Calu3 (cell line): ENCODE measurements at regions not wholly inside any gene's neighbourhood (a gene's known extent, or its start where the extent isn't known, plus 50 kb on each side); places are given as distances from the start of the nearest gene placed in this dataset.
"Not testable (repeated sequence)": the region's sequence is repeated elsewhere in the genome, so short reads cannot be mapped to it uniquely, and the experiment has no call there.

Source experiments
- BruUV-seq: library from RNA; stranded (reverse); fragments of 400-500 nt; replicated peaks from 2 replicates; lab custom pipeline; 2021; lab: Mats Ljungman, UMichigan
- CTCF ChIA-PET: fragments of 300-600 bp; sonication (Branson Sonifier 250); formaldehyde crosslinking; loops from one replicate; lab custom pipeline; 2022; ENCODE audit warnings: antibody characterized with exemption; lab: Charles Lee
- DNase-seq: peaks from one replicate; pipeline ENCODE4 v3.0.0; 2022
- H3K27ac Mint-ChIP-seq: one replicate; pipeline ENCODE4 v1.8.0; 2022; ENCODE audit warnings: mixed read lengths; ENCODE audit not compliant: unreplicated experiment
- H3K27me3 Mint-ChIP-seq: one replicate; pipeline ENCODE4 v1.8.0; 2022; ENCODE audit warnings: mixed read lengths; ENCODE audit not compliant: unreplicated experiment
- H3K36me3 Mint-ChIP-seq: one replicate; pipeline ENCODE4 v1.8.0; 2022; ENCODE audit warnings: mild to moderate bottlenecking, moderate library complexity, mixed read lengths; ENCODE audit not compliant: insufficient read depth, unreplicated experiment
- H3K4me1 Mint-ChIP-seq: one replicate; pipeline ENCODE4 v1.8.0; 2022; ENCODE audit warnings: mild to moderate bottlenecking, low read depth, mixed read lengths; ENCODE audit not compliant: unreplicated experiment
- H3K4me3 Mint-ChIP-seq: one replicate; pipeline ENCODE4 v1.8.0; 2022; ENCODE audit warnings: mild to moderate bottlenecking, low read depth, moderate library complexity, mixed read lengths; ENCODE audit not compliant: unreplicated experiment
- H3K9me3 Mint-ChIP-seq: one replicate; pipeline ENCODE4 v1.8.0; 2022; ENCODE audit warnings: low read depth, mixed read lengths; ENCODE audit not compliant: unreplicated experiment
- intact Hi-C: fragments of 100-400 bp; cut with micrococcal nuclease; formaldehyde crosslinking; loops from one replicate; pipeline ENCODE4 v1.10.0; 2022; ENCODE audit not compliant: unreplicated experiment

DNA sequence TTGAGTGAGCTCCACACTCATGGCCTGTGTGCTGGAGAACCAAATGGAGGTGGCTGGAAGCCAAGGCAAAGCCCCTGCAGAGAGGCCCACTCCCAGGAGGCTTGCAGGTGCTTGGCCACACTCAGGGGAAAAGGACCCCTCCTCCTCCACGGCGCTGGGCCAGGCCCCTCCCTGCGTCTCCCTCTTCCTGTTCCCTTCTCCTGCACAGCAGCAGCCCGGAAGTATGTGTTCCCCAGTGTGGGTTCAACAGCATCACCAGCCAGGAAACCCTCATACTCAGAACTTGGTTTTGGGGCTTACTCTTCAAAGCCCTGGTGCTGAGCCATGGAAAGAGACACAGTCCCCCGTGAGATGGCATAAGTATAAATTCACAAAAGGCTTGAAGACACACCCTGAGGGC, 93.4 kb downstream of the ARHGAP11B start:
- BruUV-seq, intact Hi-C loops, CTCF ChIA-PET, DNase-seq, H3K9me3 Mint-ChIP-seq, H3K4me3 Mint-ChIP-seq, H3K4me1 Mint-ChIP-seq, H3K27me3 Mint-ChIP-seq, H3K36me3 Mint-ChIP-seq, H3K27ac Mint-ChIP-seq: not testable (repeated sequence)

DNA sequence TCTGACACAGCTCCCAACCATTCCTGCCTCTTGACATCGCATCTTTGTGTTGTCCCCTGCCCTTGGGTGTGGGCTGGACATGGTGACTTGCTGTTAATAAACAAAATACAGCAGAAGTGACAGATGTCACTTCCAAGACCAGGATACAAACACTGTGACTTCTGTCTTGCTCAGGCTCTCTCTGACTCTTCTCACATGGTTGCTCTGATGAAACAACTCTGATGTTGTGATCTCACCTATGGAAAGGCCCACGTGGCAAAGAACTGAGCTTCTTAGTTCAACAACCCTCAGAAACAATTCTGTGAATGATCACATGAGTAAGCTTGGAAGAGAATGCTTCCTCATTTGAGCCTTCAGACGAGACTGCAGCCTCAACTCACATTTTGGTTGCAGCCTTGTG, 94.9 kb downstream of the ARHGAP11B start:
- BruUV-seq, H3K27ac Mint-ChIP-seq, H3K27me3 Mint-ChIP-seq, DNase-seq, intact Hi-C loops, H3K4me1 Mint-ChIP-seq, H3K4me3 Mint-ChIP-seq, H3K36me3 Mint-ChIP-seq, H3K9me3 Mint-ChIP-seq, CTCF ChIA-PET: not testable (repeated sequence)

DNA sequence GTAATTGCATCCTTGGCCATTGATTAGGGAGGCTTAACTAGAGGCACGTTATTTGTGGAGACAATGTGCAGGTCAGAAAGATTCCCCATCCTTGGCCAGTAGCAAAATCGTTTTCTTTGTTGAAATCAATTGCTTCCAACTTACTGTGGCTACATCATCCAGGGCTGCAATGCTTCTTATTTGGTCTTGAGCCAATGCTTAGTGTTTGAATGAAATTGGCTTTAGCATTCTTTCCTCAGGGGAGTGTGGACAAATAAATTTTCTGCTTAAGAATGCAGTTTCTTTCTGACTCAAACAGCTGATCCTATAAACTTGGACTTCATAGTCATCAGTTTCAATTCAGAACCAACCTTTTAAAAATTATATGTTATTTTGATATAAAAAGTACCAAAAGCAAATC, 95.6 kb downstream of the ARHGAP11B start:
- DNase-seq, H3K4me3 Mint-ChIP-seq, CTCF ChIA-PET, H3K27me3 Mint-ChIP-seq, H3K36me3 Mint-ChIP-seq, H3K9me3 Mint-ChIP-seq, H3K27ac Mint-ChIP-seq, BruUV-seq, H3K4me1 Mint-ChIP-seq, intact Hi-C loops: not testable (repeated sequence)

DNA sequence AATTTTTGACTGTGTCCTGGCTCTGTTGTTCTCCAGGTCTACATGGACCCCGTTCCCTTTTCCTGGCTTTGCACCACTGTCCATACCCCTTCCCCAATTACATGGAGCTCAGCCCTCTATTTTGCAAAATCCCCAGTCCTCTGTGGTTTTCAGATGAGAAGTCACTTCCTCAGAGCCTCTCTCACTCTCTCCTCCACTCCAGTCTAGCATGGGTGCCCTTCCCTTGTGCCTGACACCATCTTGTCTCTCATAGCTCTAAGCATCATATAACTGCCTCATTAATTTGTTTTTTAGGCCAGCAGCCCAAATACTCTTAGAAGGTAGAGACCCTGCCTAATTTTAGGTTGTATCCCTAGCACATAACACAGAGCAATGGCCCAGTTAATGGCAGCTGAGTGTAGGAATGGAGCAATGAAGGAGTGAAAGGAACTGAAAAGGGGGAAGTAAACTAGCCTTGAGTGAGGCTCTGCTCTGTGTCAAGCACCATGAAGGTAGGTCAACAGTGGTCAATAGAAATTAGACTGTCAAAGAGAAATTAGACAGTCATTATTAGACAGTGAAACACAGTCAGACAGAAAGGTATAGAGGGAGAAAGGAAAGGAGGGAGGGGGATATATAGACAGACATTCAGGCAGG, 97.7 kb downstream of the ARHGAP11B start:
- intact Hi-C loops, H3K27me3 Mint-ChIP-seq, CTCF ChIA-PET, BruUV-seq, H3K4me1 Mint-ChIP-seq, H3K27ac Mint-ChIP-seq, H3K9me3 Mint-ChIP-seq, H3K4me3 Mint-ChIP-seq, H3K36me3 Mint-ChIP-seq, DNase-seq: not testable (repeated sequence)

DNA sequence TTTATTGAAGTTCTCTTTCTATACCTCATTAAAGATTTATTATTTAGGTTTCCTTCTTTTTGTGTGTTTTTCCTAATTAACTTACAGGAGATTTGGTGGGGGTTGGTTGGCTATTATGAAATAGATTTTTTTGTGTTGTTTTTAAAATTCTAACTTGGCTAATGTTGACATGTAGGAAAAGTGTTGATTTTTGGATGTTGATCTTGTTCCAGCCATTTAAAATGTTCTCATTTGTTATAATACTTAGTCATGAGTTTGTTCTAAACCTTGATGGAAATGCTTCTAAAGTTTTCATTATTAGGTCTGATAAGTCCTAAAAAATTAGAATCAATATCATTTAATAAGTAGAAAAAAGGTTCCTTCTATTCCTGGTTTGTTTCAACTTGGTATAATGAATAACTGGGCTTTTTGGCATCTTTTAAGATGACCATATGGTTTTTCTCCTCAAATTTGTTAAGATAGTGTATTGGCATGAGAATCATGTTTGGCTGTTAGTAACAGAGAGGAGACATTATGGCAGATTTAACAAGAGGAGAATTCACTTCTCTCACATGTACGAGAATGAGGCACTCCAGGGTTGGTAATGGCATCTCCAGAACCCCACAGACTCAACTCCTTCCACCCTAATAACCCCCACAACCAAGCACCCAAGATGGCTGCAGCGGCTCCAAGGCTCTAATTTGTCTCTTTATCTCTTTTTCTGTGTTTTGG, 104.1 kb downstream of the ARHGAP11B start:
- H3K4me1 Mint-ChIP-seq, H3K9me3 Mint-ChIP-seq, H3K27me3 Mint-ChIP-seq, H3K4me3 Mint-ChIP-seq, CTCF ChIA-PET, H3K27ac Mint-ChIP-seq, H3K36me3 Mint-ChIP-seq, BruUV-seq, intact Hi-C loops, DNase-seq: not testable (repeated sequence)

DNA sequence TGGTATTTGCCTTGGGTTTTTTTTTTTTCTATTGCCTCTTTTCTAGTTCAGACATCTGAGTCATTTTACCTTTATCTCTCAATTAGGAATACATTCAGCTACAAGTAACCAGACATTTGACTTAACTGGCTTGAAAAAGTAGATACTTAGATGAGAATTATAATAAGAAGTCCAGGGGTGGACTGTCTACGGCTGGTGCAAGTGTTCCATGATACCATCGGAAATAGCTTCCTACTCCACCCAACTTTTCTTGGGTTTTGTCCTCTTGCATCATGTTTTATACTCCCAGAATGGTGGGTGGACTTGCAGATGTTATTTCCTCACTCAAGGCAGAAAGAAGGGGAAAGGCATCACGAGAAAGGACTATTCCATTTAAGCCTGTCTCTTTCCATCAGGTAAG, 104.7 kb downstream of the ARHGAP11B start:
- DNase-seq, BruUV-seq, H3K27me3 Mint-ChIP-seq, H3K27ac Mint-ChIP-seq, CTCF ChIA-PET, intact Hi-C loops, H3K4me1 Mint-ChIP-seq, H3K36me3 Mint-ChIP-seq, H3K4me3 Mint-ChIP-seq, H3K9me3 Mint-ChIP-seq: not testable (repeated sequence)

DNA sequence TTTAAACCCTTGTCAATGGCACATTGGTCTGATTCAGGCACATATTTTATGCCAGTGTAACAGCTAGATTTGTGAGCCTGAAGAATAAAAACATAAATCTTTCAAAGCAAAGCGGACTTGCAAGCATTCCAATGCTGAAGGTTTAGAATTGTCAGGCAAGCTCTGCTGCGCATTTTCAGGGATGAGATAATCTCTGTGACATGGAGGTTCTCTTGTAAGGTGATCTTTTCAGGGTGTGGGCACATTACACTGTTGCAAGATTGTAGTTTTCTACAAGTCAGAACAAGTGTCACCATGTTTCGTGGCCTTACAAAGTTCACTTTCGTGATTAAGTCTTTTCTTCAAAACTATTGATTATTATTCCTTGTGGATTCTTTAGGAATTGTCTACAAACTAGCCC, 106.2 kb downstream of the ARHGAP11B start:
- CTCF ChIA-PET, result not testable (repeated sequence)

DNA sequence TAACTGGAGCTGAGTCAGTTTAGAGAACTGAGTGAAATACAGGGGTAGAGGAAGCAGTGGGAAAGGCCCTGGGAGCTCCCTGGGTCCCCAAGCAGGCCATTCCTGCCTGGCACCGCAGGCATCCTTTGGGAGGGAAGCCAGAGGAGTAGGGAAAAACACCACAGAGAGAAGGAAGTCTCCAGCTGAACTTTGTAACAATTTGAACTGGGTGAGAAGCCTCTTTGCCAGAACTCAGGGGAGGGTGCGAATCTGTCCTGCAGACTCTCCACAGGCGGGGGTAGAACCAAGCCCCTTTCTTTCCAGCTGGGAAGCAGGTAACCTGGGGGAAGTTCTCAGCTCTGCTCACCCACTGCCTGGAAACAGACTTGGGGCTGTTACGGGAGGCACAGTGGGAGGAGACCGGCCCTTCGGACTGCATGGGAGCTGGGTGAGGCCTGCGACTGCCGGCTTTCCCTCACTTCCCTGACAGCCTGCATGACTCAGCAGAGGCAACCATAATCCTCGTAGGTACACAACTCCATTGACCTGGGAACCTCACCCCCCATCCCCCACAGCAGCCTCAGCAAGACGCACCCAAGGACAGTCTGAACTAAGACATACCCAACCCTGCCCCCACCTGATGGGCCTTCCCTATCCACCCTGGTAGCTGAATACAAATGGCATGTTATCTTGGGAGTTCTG, 110.1 kb downstream of the ARHGAP11B start:
- H3K36me3 Mint-ChIP-seq, H3K4me3 Mint-ChIP-seq, H3K4me1 Mint-ChIP-seq, intact Hi-C loops, DNase-seq, H3K9me3 Mint-ChIP-seq, CTCF ChIA-PET, H3K27ac Mint-ChIP-seq, H3K27me3 Mint-ChIP-seq, BruUV-seq: not testable (repeated sequence)

More for the DNA sequence above, 106.2 kb downstream of the ARHGAP11B start:
- H3K4me1 Mint-ChIP-seq, H3K27ac Mint-ChIP-seq, H3K27me3 Mint-ChIP-seq, H3K36me3 Mint-ChIP-seq, BruUV-seq, DNase-seq, intact Hi-C loops, H3K4me3 Mint-ChIP-seq, H3K9me3 Mint-ChIP-seq: not testable (repeated sequence)

DNA sequence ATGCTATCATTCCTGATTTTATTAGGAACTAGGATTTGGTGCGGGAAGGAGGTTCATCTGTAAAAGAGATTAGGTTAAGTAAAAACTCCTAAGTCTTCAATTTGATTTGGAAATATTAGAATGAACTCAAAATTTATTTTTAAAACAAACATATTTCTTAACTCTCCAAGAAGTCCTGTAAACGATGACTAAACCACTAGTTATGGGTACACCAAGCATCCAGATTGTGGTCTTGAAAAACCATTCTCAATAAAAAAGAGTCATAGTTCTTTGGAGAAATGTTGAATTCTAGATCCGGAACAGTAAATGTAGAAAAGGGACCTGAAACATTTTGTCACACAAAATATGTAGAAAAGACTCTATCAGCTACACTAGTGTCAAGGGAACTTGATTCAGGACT, 116.9 kb downstream of the ARHGAP11B start:
- CTCF ChIA-PET, H3K9me3 Mint-ChIP-seq, intact Hi-C loops, H3K27ac Mint-ChIP-seq, H3K36me3 Mint-ChIP-seq, BruUV-seq, H3K27me3 Mint-ChIP-seq, DNase-seq, H3K4me3 Mint-ChIP-seq, H3K4me1 Mint-ChIP-seq: not testable (repeated sequence)

DNA sequence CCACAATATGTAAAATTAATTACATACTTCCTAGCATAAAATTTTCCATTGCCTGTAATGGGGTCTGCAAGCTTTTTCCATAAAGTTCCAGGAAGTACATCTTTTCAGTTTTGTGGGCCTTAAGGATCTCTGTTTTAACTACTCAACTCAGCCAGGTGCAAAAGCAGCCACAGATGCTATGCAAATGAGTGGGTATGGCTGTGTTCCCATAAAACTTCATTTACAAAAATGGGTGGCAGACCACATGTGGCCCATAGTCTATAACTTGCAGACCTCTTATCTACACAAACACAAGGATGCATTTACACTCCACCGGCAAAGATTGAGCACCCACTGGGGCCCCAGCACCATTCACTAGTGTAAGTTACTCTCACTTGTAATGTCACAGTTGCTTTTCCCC, 123.1 kb downstream of the ARHGAP11B start:
- H3K9me3 Mint-ChIP-seq, BruUV-seq, H3K27me3 Mint-ChIP-seq, H3K27ac Mint-ChIP-seq, DNase-seq, CTCF ChIA-PET, H3K36me3 Mint-ChIP-seq, H3K4me3 Mint-ChIP-seq, H3K4me1 Mint-ChIP-seq, intact Hi-C loops: not testable (repeated sequence)
